Middle frontal gyrus (tissue), 1 donor: ENCODE measurements at regions not wholly inside any gene's neighbourhood (a gene's known extent, or its start where the extent isn't known, plus 50 kb on each side); places are given as distances from the start of the nearest gene placed in this dataset.

ENCODE experiments used
- DNase-seq: peaks from one replicate; pipeline ENCODE4 v3.0.0-alpha.2; 2015; ENCODE audit warnings: low spot score; ENCODE audit errors: extremely low spot score

DNA sequence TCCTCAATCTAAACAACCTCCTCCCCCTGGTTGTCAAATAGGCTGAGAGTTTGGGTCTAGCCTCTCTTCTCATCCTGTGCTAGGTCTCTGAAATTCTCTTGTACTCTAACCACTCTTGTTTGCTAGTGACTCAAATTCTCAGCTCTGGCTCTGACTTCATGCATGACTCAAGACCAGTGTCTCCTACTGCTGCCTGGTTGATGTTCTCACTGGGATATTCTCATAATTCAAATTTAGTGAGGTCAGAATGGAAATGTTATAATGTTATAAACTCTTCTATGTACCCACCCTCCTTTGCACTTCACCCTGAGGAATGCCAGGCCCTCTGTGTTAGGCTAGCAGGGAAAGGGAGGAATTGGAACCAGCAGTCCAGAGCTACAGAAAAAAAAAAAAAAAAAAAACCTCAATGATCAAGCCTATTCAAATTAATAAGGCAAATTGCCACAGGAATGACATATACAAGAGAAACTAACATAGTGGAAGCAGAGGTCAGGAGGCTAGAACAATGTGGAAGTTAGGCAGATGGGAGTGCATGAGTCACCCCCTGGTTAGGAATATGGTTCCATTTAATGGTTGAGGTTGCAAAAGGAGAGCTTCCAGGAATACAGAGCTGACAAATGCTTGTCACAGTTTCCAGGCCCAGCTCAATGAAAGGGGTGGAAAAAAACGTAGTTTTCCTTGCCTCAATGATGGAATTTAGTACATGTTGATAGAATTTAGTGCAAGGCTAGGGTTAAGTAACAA, 459.5 kb downstream of the RMST start:
- no peak for DNase-seq

DNA sequence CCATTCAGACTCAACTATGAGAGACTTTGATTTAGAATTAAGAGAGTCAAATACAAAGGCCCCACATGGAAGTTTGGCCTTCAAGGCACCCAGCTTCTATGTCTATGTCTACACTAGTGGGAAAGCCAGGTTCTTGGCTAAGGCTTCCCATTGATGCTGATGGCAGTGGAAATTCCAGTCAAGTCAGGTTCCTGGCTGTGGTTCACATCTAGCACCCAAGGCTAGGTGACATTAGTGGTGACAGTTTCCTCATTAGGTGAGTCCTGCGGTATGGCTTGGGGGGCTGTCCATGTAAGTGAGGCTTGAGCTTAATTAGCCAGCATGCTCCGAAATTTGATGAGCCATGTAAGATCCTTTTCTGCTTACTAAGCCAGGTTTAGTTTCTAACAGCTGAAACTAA, 460.9 kb downstream of the RMST start:
- no peak for DNase-seq

DNA sequence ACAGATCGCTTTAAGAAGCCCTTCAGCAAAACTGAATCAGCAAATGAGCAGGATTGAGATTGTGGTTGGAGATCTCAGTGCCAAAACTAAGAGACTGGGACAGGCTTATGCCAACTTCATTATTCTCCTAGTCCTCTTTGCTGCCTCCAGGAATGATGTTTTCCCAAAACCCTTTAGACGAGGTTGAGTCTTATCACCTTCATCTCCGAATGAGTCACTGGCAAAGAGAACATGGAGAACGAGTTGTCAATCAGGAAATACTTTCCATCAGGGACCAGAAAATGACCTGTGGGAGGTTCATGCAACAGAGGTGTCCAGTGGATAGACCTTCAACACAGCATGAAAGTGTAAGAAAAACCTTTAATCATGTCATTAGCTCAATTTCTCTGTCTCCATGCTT, 461.5 kb downstream of the RMST start:
- no peak for DNase-seq

DNA sequence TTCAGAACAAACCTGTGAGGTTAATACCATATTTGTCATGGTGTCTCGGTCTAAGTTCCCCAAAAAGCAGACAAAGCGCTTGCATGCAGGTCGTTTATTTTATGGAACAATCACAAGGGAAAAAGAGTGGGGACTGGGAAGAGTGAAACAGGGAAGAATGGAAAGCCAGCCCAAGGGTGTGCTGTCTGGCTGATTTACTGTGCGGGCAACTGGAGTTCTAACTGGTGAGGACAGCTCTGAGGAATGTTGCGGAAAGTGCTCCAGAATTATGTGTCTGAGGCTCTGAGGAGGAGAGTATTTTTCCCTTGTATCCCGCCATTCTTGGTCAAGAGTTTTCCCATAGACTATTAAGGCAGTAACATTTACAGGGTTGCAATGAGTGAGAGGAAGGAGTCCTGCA, 465.4 kb downstream of the RMST start:
- no peak for DNase-seq

DNA sequence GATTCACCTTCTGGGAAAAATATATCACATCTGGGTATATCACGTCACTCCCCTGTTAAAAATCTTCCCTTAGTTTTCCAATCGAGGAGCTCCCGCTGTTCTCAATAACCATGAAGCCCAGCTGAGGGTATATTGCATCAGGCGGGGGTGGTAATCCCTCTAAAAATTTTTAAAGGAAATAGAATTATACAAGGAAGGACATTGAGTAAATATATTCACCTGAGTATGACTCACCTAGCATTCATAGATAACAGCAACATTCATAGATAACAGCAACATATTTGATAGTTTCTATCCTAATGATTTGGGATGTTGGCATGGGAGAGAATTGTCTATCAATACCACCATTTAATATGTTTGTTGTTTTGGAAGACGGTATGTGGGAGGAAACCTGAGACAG, 473.6 kb downstream of the RMST start:
- DNase-seq = no peak

DNA sequence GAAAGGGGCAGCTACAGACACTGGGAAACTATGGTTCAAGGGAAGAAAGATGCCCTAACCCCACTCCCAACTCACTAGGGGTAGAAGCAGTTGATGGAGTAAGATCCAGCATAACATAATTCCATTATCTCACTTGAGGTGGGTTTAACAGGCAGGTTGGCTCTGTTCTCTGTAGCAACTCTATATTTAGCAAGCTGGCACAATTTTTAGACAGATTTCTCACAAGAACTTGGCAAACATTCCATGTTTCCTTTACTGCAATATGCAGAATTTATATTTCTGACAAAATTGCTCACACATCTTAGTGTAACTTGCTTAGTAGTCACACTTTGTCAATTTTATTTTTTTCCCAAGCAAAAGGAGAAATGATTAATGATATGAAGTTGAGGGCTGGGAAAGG, 475.4 kb downstream of the RMST start:
- no peak for DNase-seq

DNA sequence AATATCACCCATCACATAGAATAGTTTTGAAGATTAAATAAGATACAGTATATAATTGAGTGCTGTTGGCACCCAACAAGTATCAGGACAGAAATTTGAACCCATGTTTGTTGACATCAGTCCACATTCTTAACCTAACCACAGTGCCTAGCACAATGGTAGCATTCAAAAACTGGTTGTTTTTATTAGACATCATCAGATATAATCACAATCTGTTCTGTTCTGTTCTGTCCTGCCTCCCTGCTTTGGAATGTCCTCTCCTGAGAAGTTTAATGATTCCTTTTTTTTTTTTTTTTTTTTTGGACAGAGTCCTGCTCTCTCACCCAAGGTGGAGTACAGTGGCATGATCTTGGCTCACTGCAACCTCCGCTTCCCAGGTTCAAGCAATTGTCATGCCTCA, 476.6 kb downstream of the RMST start:
- DNase-seq = no peak

DNA sequence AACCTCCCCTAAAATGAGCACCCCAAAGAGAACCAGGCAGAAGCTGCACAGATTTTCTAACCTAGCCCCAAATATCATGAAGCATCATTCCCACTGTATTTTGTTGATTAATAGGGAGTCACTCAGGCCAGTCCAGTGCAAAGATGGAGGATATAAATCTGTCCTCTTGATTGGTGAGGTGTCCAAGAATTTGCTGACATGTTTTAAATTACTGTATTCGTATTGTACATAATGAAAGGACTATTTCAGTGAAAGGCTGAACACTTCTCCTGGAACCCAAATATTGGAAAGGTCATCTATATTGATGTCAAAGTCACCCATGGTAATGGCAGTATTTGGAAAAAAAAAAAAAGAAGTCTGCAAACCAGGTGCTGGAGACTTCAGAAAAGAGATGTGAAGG, 477.5 kb downstream of the RMST start:
- DNase-seq = no peak

DNA sequence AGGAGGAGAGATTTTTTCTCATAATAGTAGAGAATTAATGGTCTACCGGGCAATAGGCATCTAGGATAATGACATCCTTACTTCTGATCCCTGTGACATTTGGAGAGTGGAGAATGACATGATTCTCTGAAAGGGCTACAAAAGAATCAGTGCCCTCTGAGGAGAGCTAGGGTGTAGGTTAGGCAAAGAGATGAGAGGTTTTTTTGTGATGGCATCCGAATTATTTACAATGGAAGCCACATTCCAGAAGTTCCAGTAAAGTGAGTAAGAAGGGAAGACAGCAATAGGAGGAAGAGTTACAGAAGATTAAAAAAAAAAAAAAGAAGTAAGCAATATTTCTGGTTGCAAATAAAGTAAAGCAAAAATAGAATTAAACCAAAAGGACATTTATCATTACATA, 478.0 kb downstream of the RMST start:
- DNase-seq = no peak

DNA sequence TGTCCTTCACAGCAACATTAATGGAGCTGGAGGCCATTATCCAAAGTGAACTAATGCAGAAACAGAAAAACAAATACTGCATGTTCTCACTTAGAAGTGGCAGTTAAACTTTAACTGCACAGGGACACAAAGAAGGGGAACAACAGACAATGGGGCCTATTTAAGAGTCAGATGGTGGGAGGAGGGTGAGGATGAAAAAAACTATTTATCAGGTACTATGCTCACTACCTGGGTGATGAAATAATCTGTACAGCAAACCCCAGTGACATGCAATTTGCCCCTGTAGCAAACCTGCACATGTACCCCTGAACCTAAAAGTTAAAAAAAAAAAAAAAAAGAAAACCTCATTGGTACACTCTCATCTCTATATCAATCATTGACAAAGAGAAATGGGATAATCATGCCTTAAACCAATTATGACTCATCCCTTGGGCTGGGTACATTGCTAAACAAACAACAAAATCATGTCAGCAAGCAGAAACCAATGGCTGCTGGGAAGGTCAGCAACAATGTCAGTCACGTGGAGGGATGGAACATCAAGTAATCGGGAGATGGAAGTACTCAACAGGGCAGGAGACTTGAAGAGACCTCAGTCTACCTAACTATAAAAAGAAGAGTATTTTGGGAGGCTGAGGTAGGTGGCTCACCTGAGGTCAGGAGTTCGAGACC, 479.2 kb downstream of the RMST start:
- no peak for DNase-seq

DNA sequence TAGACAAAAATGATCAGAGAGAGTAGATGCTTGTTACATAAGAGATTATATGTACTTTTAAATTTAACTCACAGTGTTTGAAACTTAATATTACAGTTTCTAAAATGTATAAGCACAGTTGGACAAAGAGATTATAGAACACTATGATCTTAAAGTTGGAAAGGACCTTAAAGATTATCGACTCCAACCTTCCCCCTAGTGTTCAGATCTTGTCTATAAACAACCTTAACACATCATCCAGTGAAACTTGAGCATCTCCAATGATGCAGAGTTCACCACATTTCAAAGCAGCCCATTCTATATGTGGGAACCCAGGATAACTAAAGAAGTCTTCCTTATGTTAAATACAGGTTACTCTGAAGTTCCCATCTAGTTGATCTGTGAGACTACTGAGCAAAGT, 480.8 kb downstream of the RMST start:
- DNase-seq = no peak

DNA sequence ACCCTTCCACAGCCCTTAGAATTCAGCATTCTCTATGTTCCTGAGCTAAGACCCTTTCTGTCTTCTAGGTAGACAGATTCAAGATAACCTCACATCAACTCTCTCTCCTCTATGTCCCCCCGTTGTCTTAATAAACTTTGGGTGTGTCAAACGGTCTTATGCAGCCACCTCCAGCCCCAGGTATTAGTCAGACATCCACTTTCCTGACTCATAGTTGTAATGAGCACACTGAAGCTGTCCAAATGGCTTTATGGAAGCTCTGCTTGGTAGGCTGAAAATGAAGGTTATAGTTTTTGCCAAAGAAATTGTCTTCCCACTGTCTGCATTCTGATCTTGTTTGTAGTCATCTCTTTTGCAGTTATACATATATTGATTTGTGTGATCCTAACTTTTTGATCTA, 482.0 kb downstream of the RMST start:
- no peak for DNase-seq

DNA sequence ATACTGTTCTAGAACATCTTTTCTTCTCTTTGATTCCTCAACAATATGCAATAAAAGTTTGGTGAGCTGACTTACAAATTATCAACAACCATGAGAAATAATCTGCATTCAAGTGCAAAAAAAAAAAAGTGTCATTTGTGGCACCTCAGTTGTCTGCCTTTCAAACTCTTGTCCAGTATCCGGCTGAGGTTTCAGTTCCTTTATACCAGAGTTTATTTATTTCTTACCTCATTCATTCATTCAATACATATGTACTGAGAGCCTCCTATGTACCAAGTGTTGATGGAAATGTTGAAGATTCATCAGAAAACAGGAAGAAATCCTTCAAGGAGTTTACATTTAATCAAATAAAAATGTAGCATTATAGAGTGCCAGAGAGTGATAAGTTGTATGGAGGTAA, 484.1 kb downstream of the RMST start:
- DNase-seq = no peak

DNA sequence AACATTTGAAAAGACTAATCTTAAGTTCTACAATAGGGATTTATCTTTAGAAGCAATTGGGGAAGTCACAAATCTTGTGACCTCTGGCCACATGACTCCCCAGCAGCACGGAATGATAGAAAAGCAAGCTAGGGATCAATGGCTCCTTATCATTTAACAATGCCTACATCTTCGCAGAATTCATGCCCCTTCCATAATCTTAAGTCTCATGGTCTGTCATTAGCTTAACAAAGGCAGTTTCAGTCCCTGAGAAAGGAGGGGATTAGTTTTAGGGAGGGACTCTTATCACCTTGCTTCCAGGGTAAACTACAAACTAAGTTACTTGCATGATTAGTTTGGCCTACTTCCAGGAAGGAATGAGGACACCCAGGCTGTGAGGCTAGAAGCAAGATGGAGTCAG, 486.0 kb downstream of the RMST start:
- DNase-seq = no peak

DNA sequence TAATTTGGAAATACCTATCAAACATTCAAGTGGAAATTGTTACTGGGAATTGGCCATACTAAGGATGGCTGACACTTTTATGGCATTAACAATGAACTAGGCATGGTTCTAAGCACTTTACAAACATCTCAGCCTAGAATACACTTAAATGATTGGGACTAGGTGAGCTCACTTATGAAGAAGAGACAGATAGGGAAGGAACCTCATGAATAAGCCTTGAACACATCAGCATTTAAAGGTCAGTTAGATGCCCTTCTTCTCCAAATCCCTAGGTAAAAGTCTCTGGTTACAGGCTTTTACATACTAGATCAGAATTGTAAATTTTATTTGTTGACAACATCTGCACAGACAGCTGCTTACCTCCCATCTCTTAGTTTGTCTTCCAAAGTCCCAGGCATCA, 488.6 kb downstream of the RMST start:
- DNase-seq = no peak

DNA sequence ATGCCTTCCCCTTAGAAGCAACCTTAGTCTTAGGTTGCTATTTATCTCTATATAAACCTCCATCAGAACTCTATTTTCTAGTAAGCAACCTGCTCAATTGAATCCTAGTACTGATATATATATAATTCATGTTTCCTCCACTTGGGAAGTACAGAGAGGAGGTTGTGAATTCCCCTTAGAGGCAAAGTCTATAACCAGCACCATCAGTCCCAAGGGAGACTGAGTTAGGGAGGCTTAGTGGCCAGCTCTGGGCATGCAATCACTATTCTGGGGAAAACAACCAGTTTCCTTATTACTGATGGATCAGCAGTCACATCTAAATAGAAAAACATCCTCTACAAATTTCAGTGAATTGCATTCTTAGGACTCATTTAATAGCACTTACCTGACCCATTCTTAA, 489.1 kb downstream of the RMST start:
- no peak for DNase-seq

DNA sequence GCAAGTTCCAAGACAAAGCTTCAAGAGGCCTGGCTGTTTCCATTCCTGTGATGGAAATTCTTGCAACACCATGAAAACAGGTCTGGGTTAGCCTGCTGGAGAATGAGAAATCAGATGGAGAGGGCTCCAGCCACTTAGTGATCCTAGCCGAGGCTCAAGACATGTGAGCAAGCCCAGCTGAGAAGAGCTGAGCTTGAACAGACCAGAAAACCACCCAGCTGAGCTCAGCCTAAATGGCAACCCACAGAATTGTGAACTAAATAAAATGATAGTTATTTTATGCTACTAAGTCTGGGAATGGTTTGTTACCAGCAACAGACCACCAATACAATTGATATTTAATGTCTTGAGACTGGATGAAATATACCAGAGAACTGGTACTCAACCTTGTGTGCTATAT, 494.5 kb downstream of the RMST start:
- DNase-seq = no peak

DNA sequence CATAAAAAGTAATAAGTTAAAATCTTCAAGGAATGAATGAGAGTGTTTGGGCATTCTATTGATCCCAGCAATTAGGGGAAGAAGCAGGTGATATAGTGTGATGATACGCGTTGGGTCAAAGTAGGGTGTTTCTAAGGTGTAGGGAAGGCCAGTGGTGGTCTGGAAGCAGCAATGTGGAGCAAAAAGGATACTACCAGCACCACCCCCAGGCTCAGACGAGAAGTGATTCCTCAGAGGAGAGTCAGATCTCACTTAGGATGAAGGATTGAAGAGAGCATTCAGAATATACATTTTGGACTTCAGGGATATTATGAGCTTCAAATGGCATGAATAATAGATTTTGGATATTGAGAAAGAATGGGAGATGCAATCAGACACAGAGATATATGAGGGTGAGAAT, 497.6 kb downstream of the RMST start:
- no peak for DNase-seq

DNA sequence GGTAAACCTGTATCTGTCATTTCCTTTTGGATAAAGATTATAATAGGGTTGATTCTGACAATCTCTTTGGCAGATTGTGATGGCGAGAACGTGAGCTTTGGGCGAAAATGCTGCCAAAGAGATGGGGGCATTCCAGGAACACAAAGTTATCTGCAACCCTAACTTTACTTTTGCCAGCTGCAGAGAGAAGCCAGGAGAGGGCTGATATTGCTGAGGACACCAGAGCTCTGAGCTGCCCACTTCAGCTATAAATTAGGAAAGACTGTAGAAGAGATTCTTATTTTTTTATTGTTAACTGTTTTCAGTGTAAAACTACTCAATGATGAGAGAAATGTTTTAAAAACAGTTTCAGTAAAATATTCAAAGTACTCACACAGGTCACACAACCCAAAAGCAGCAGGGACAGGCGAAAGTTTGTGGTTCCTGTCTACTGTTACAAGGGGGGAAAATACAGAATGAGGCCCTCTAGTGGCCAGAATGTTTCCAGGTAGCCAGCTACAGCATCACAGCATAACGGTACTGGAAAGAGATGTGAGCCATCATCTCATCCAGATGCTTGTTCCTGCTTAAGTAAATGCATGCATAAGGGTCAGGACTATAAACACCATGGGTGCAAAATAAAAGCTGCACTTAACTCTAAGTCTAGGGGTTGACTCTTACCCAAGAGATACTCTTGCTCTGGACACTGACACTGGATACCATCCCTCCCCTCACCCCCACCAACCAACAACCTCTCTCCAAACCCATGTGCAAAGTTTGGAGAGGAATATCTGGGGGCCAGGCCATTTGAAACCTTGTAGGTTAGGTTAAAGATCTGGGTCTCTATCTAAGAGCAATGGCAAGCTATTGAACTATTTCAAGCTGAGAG, 498.4 kb downstream of the RMST start:
- DNase-seq = no peak

DNA sequence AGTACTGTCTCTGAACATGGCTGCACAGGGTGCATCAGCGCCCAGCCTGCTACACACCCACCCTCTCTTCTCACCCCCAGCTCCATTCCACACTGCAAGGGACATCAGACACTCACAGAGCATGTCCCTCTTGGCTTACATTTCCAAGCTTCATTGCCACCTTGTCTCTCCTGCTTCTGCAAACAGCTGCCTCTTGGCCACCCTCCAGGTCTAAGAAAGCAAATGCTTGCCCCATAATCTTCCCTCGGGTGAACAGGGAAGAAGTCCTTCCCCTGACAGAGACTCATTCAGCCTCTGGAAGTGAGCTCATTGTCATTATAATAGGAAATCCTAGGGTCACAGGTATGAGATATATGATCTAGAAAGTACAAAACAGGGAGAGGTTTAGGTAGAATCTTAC, 505.2 kb downstream of the RMST start:
- DNase-seq = no peak

DNA sequence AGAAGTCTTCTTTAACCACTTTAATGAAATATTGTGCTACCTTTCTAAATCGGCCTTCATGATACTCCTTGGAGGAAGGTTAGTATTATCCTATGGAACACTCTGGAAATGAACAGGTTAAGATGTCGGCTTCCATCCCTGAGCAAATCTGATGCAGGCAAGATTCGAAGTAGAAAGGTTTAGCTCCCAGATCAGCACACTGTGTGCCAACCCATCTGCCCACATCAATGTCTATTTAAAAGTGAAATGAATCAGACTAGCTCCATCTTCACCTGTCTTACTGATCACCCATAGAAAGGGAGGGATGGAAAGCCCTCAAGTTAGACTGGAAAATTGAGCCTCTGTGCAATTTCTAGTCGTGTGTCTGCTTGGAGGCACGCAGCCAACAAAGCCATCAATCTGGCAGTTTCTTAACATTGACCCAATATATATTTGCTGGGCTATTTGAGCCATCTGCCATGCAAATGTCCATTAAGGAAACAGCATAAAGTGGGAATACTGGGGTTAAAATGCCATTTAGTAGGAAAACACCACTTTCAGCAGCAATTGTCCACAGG, 506.1 kb downstream of the RMST start:
- DNase-seq = no peak

DNA sequence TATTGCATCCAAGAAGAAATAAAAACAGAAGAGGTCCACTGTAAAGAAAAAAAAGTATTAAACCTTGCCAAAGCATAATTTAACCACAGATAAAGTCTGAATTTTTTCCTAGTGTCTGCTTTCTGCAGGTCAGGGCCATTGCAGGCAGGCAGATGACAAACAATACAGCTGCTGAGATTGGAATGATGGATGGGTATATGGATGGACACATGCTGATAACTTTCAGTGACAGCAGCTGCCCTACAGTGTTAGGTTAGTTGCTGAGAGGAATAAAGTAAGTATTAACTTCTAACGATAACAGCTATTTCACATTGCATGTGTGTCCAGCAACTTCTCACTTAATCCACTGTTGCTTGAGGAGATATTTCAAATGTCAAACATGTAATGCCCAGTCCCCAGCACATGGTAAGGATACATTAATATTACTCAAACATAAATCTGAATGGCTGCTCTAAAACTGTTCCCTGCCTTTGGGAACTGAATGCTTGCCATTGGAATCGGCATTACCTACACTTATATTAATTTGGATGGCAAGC, 515.3 kb downstream of the RMST start:
- DNase-seq = no peak
